H1 (cell line): ENCODE measurements at regions not wholly inside any gene's neighbourhood (a gene's known extent, or its start where the extent isn't known, plus 50 kb on each side); places are given as distances from the start of the nearest gene placed in this dataset.

Experiments used
- CHD7 ChIP-seq: fragments of 300-600 bp; sonication (generic); IDR thresholded peaks from 2 replicates; pipeline ENCODE4 v1.7.1; 2012; ENCODE audit warnings: low read length, moderate library complexity, mild to moderate bottlenecking, inconsistent platforms; ENCODE audit not compliant: insufficient replicate concordance
- NANOG ChIP-seq: IDR thresholded peaks from 2 replicates; pipeline ENCODE4 v1.6.1; 2011; ENCODE audit warnings: low read length, low read depth, mild to moderate bottlenecking, inconsistent platforms; ENCODE audit not compliant: insufficient read depth, poor library complexity, severe bottlenecking
- SIX5 ChIP-seq: IDR thresholded peaks from 2 replicates; pipeline ENCODE4 v1.6.1; 2011; ENCODE audit warnings: mild to moderate bottlenecking, low read depth, low read length
- SUZ12 ChIP-seq: fragments of 200-600 bp; sonication (generic); IDR thresholded peaks from 2 replicates; pipeline ENCODE4 v1.6.1; 2012; ENCODE audit warnings: mild to moderate bottlenecking, inconsistent platforms, low read length, moderate library complexity, mixed read lengths

DNA sequence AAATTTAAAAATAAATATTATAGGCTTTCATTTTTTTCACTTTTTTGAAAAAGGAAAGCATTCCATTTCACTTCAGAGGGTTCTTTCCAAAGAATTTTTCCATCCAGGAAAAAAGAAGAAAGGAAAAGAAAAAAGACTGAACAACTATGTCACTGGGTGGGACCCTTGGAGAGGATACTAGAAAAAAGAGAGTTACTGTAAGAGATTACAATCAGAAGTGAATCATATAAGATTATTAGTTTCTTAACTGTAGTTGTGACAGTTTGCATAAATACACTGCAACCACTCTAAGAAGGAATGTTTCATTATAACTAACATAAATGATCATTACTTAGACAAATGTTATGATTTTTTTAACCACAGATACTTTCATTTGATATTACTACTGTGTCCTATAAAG lies 87.8 kb downstream of the KLF12 start (continued):
- TF ChIP-seq CHD7 (no peak), SUZ12 (no peak), SIX5 (no peak), NANOG (no peak)
